GM12864 (cell line): ENCODE measurements at regions not wholly inside any gene's neighbourhood (a gene's known extent, or its start where the extent isn't known, plus 50 kb on each side); places are given as distances from the start of the nearest gene placed in this dataset.

Experiments used
- DNase-seq: peaks from one replicate; pipeline ENCODE4 v3.0.0-alpha.2; 2011; ENCODE audit warnings: low read depth
- H3K4me3 ChIP-seq: 2 replicates; pipeline ENCODE4 v1.5.1; 2011; ENCODE audit warnings: mild to moderate bottlenecking, low read depth, low read length, control low read depth
- CTCF ChIP-seq: IDR thresholded peaks from 2 replicates; pipeline ENCODE4 v1.5.1; 2011; ENCODE audit warnings: low read depth, mild to moderate bottlenecking, moderate library complexity, low read length, control low read depth, inconsistent platforms; ENCODE audit errors: missing control alignments

- DNase-seq, result no peak
- TF ChIP-seq CTCF, result no peak
- H3K4me3 ChIP-seq, result no peak overlapping the region
These were observed 91.1 kb upstream of the ANKRD10 start for GRCh38 chr13:111005808-111006505.

DNA sequence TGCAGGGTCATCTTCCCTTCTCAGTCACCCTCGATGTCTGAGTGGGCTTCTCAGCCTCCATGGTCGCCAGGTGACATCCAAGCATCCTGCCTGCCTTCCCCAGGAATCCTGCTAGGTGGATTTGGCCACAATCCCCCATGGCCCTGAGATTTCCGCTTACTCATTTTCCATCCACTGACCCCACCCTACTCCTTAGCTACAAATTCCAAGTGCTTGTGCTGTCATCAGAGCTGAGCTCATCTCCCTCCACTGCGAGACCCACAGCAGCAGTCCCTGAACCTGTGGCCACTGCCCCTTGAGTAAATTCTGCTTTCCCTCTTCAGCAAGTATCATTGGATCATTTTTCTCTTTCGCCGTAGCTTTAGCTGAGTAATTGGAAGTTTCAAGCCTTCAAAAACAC is 90.5 kb upstream of the ANKRD10 start:
- no peak overlapping the region for H3K4me3 ChIP-seq
- TF ChIP-seq CTCF, result no peak
- no peak for DNase-seq

GRCh38 chr13:111004444-111004843 is 89.6 kb upstream of the ANKRD10 start:
- DNase-seq, result no peak
- no peak for TF ChIP-seq CTCF
- H3K4me3 ChIP-seq, result no peak overlapping the region

GRCh38 chr13:111001636-111002035 is 86.8 kb upstream of the ANKRD10 start:
- no peak overlapping the region for H3K4me3 ChIP-seq
- no peak for DNase-seq
- TF ChIP-seq CTCF, result no peak

DNA sequence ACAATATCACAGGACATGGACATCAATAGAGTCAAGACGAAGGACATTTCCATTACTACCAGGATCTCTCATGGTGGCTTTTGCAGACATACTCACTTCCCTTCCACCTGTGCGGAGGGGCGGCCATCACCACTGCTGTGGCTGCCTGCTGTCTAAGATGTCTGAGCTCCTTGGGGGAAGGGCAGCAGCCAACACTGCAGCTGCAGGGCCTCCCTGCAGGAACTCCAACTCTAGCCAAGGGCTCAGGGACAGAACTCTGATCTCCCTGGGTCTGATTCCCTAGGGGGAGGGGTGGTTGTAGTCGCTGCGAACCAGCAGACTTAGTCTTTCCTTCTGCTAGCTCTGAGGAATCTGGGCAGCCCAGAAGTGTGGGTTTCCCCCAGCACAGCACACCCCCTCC is 78.9 kb upstream of the ANKRD10 start:
- DNase-seq, result no peak
- no peak overlapping the region for H3K4me3 ChIP-seq
- no peak for TF ChIP-seq CTCF

DNA sequence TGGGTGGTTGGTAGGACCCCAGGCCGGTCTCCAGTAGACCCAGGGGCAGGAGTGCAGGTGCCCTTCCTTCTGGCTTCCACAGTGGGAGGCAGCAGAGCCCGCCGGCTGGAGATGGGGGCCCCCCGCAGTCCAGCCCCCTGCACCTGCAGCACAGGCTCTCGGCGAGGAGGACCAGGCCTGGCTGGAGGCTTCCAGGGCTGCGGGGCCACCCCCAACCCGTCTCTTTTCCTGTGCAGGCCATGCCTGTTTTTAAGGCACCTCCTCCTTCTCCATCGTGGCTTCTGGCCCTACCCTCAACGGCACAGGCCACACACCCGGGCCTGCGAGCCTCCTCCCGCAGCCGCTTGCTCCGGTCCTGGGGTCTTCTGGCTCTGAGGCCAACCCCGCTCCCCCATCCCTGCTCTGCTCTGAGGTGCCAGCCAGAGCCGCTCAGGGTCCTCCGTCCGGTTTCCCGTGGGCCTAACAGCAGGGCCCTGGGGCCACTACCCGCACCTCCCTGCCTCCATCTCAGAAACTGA is 77.2 kb upstream of the ANKRD10 start:
- no peak overlapping the region for H3K4me3 ChIP-seq
- no peak for TF ChIP-seq CTCF
- DNase-seq, result no peak

GRCh38 chr13:110989331-110989730 is 74.5 kb upstream of the ANKRD10 start:
- no peak for DNase-seq
- H3K4me3 ChIP-seq, result no peak overlapping the region
- TF ChIP-seq CTCF, result no peak
